ENCODE measurements at regions not wholly inside any gene's neighbourhood (a gene's known extent, or its start where the extent isn't known, plus 50 kb on each side); places are given as distances from the start of the nearest gene placed in this dataset.

DNA sequence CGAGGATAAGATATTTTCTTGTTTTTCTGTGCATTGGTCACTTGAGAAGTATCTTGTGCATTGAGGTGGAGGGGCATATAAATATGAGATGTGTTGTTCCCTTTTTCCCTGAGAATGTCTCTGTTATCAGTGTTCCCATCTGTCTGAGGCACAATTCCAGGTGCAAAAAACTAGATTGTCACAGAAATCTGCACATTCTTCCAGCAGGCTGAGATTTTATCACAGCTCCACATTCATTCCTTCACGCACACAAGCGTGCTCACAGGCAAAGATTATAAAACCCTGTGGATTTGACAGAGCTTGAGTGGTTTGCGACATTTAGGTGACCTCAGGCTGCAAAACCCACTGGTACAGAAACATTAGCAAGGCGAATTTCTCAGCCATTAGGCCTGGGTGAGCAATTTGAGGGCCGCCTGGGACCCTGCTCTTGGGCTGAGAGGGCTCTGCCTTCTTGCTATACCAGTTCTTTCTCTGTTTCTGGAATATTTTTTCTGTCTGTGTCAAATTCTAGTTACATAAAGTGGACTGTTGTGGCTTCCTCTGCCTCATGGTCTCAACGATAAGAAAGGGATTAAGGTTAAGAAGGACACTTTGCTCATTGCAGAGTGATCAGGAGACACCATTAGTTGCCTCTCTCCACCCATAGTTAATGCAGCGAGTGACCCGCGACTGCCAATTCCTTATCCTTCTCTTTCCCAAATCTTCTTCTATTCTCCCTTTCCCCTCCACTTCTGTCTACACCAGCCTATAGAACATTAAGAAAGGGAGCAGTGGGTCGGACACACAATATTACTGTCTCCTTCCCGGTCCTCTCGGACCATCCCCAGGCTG lies 86.7 kb upstream of the C1QTNF7 start:
- Mint-ChIP-seq H3K36me3 (ENCODE audit: low read depth) (no peaks in the 10 kb centered on the region), H3K4me3 (no peak overlapping the region), H3K27ac (no peak overlapping the region), H3K27me3 (ENCODE audit: insufficient read depth) (peaks cover 6% of the 10 kb centered on the region), H3K9me3 (no peaks in the 10 kb centered on the region), H3K4me1 (ENCODE audit: low read depth) (no peaks in the 10 kb centered on the region)
- no peak for DNase-seq (ENCODE audit: low spot score)
- intact Hi-C loops (cut with micrococcal nuclease), result no loop called here

DNA sequence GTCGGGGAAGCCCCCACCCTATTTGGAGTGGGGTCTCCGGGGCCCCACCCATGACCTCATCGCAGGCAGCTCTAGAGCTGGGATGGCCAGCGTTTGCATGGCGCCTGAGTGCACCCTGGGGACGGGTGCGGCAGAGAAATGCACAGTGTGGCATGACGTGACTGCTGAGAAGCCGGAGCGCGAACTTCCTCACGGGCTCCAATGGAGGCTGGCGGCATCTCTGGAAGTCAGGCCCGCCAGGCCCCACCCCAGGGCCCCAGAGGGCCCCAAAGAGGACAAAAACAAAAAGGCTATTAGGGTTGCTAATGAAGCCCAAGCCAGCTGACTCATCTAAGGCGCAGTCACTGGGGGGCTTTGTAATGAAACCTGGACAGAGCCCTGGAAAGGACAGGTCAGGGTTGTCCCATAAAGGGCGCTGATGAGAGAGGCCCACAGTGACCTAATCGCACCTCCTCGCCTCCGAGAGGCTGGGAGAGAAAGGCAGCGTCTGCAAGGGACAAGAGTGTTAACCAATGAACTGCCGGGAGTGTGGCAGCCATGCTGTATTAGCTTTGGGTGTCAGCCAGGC lies 86.0 kb upstream of the C1QTNF7 start:
- Mint-ChIP-seq H3K36me3 (ENCODE audit: low read depth) (no peaks in the 10 kb centered on the region), H3K4me3 (no peak overlapping the region), H3K9me3 (no peaks in the 10 kb centered on the region), H3K4me1 (ENCODE audit: low read depth) (no peaks in the 10 kb centered on the region), H3K27ac (no peak overlapping the region), H3K27me3 (ENCODE audit: insufficient read depth) (peaks cover 6% of the 10 kb centered on the region)
- no peak for DNase-seq (ENCODE audit: low spot score)
- intact Hi-C loops (cut with micrococcal nuclease), result no loop called here

DNA sequence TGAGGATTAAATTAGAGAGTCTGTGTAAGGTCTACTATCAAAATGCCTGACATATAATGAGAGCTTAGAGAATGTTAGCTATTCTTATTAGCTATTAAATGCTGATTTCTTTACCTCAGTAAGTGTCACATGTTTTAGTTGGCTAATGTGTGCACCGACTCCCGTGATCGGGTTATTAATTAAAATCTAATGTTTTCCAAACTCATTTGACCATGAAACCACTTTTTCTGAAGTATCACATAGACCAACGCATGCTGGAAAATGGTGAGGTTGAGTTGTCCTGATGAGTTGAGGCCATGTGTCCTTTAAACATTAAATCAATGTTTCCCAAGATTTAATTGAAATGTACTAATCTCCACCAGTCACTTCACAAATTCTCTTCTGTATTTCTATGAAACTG lies 84.8 kb upstream of the C1QTNF7 start:
- Mint-ChIP-seq H3K4me1 (ENCODE audit: low read depth) (no peaks in the 10 kb centered on the region), H3K27ac (no peak overlapping the region), H3K27me3 (ENCODE audit: insufficient read depth) (peaks cover 6% of the 10 kb centered on the region), H3K9me3 (no peaks in the 10 kb centered on the region), H3K4me3 (no peak overlapping the region), H3K36me3 (ENCODE audit: low read depth) (no peaks in the 10 kb centered on the region)
- intact Hi-C loops (cut with micrococcal nuclease), result no loop called here
- no peak for DNase-seq (ENCODE audit: low spot score)

DNA sequence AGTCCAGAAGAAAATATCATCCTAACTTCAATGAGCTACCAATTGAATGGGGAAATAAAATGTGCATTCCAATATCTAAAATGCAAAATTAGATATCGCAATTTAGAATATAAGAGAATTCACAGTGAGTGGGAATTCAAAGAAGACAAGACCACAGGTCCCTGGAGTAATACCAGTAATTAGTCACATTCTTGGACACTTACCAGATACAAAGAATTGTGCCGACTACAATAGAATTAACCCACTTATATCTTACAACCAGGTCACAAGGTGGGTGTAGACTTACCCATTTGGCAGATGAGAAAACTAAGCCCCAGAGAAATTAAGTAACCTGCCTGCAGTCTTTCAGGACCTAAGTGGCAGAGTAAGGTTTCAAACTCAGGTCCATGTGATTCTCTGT lies 84.3 kb upstream of the C1QTNF7 start:
- intact Hi-C loops (cut with micrococcal nuclease), result no loop called here
- Mint-ChIP-seq H3K27me3 (ENCODE audit: insufficient read depth) (peaks cover 5% of the 10 kb centered on the region), H3K9me3 (no peaks in the 10 kb centered on the region), H3K4me3 (no peak overlapping the region), H3K36me3 (ENCODE audit: low read depth) (no peaks in the 10 kb centered on the region), H3K27ac (no peak overlapping the region), H3K4me1 (ENCODE audit: low read depth) (no peaks in the 10 kb centered on the region)
- no peak for DNase-seq (ENCODE audit: low spot score)

DNA sequence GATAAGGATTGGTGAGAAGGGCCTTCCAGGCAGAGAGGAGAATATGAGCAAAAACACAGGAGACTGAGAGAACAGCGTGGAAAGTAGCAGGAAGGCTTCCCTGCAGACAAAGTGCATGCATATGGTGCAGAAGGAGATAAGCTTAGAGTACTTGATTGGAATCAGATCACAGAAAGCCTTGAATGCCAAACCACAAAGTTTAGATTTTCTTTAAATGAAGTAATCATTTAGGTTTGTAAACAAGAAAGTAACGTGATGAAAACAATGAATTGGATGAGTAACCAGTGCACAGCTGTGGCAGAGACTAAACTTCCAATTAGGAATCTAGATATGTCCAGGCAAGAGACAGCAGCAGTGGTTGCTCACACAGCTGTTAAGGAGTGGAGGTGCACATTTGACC lies 83.8 kb upstream of the C1QTNF7 start:
- intact Hi-C loops (cut with micrococcal nuclease), result no loop called here
- H3K36me3 Mint-ChIP-seq (ENCODE audit: low read depth), result no peaks in the 10 kb centered on the region

DNA sequence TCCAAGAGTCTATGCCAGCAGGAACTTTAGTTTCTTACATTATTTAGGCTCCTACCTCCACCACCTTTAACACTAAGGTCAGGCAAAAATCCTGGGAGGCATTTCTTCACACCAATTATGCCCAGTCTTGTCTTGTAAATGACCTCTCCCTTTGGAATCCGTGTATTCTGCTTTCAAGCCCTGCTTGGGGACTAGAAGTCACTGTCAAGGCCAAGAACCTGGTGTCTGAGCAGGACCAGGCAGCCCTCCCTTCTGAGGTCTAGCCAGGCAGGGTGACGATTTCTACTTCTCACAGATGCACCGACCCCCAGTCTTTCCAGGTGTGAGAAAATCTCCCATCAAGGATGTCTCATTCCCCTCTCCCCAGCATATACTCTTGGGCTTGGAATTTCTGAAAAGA lies 82.7 kb upstream of the C1QTNF7 start:
- intact Hi-C loops (cut with micrococcal nuclease), result no loop called here
- Mint-ChIP-seq H3K4me1 (ENCODE audit: low read depth) (peaks cover 10% of the 10 kb centered on the region), H3K27ac (no peak overlapping the region), H3K36me3 (ENCODE audit: low read depth) (no peaks in the 10 kb centered on the region), H3K27me3 (ENCODE audit: insufficient read depth) (peaks cover 2% of the 10 kb centered on the region), H3K4me3 (no peak overlapping the region), H3K9me3 (no peaks in the 10 kb centered on the region)
- no peak for DNase-seq (ENCODE audit: low spot score)

More for the DNA sequence above, 83.8 kb upstream of the C1QTNF7 start:
- peaks cover 2% of the 10 kb centered on the region for H3K27me3 Mint-ChIP-seq (ENCODE audit: insufficient read depth)
- H3K4me1 Mint-ChIP-seq (ENCODE audit: low read depth), result peaks cover 2% of the 10 kb centered on the region
- H3K9me3 Mint-ChIP-seq, result no peaks in the 10 kb centered on the region
- H3K4me3 Mint-ChIP-seq, result no peak overlapping the region
- DNase-seq (ENCODE audit: low spot score), result no peak
- H3K27ac Mint-ChIP-seq, result no peak overlapping the region

DNA sequence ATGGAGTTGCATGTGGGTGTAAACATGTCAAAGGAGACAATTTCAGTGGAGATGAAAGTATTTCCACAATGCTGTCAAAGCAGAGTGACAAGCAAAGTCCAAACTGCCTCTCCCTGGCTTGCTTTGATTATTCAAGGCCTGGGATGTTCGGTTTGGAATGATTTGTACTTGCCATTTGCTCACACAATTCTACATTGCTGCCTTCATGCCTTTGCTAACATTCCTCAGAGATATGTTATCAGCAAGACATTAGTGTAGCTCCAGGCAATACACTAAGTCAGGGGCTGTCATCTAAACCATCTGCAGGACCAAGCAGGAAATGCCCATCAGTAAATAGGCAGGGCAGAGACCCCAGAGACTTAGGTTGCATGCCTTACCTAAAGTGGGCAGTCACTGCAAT lies 79.6 kb upstream of the C1QTNF7 start:
- Mint-ChIP-seq H3K27ac (no peak overlapping the region), H3K9me3 (no peaks in the 10 kb centered on the region), H3K4me3 (no peak overlapping the region), H3K4me1 (ENCODE audit: low read depth) (peaks cover 10% of the 10 kb centered on the region), H3K36me3 (ENCODE audit: low read depth) (no peaks in the 10 kb centered on the region), H3K27me3 (ENCODE audit: insufficient read depth) (peaks cover 2% of the 10 kb centered on the region)
- no peak for DNase-seq (ENCODE audit: low spot score)
- intact Hi-C loops (cut with micrococcal nuclease), result no loop called here

DNA sequence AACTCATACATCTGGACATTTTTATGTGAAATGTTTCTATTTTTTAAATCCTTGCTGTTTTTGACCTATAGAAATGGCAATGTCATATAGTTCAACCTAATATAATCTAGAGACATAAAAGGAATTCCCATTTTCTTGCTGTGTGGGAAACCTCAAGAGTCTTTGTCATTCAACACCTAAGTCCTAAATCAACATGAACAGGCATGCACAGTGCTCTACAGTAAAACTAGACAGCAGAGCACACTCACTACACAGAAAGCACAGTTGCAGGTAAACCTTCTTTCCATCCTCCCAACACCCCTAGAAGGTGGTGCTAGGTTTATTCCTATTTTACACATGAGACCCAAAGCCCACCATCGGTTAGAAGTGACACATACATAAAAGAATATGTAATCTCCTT lies 79.1 kb upstream of the C1QTNF7 start:
- peaks cover 10% of the 10 kb centered on the region for H3K4me1 Mint-ChIP-seq (ENCODE audit: low read depth)
- H3K9me3 Mint-ChIP-seq, result no peaks in the 10 kb centered on the region
- no peak for DNase-seq (ENCODE audit: low spot score)
- H3K27me3 Mint-ChIP-seq (ENCODE audit: insufficient read depth), result peaks cover 2% of the 10 kb centered on the region
- H3K36me3 Mint-ChIP-seq (ENCODE audit: low read depth), result no peaks in the 10 kb centered on the region
- H3K27ac Mint-ChIP-seq, result no peak overlapping the region
- no peak overlapping the region for H3K4me3 Mint-ChIP-seq
- intact Hi-C loops (cut with micrococcal nuclease), result no loop called here

DNA sequence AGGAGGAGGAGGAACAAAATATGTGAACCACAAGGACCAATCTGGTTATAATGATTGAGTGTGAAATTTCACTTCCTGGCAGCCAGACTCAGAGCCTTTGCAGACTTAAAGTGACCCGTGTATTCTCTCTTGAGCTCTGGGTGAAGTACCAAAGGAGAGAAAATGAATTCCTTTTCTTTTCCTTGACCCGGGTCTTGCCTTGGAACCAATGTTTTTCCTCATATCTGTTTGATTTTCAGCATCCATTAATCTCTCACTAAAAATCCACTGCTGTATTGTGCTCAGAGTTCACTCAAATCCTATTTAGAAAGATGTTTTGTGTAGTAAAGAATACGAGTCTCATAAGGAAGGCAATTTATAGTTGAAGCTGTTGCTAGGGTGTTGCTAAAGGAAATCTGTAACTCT lies 78.3 kb upstream of the C1QTNF7 start:
- Mint-ChIP-seq H3K27ac (no peak overlapping the region), H3K36me3 (ENCODE audit: low read depth) (no peaks in the 10 kb centered on the region), H3K4me3 (no peak overlapping the region), H3K4me1 (ENCODE audit: low read depth) (peaks cover 10% of the 10 kb centered on the region), H3K27me3 (ENCODE audit: insufficient read depth) (peaks cover 2% of the 10 kb centered on the region), H3K9me3 (no peaks in the 10 kb centered on the region)
- no peak for DNase-seq (ENCODE audit: low spot score)
- intact Hi-C loops (cut with micrococcal nuclease), result no loop called here

DNA sequence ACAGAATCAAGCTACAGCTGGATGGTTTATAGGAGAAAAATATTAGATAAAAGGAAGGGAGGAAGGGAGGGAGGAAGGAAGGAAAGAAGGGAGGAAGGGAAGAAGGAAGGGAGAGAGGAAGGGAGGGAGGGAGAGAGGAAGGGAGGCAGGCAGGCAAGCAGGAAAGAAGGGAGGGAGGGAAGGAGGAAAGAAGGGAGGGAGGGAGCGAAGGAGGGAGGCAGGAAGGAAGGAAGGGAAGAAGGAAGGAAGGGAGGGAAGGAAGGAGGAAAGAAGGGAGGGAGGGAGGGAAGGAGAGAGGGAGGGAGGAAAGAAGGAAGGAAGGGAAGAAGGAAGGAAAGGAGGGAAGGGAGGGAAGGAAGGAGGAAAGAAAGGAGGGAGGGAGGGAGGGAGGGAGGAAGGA lies 77.9 kb upstream of the C1QTNF7 start:
- Mint-ChIP-seq H3K4me3 (no peak overlapping the region), H3K27me3 (ENCODE audit: insufficient read depth) (peaks cover 2% of the 10 kb centered on the region), H3K27ac (no peak overlapping the region), H3K4me1 (ENCODE audit: low read depth) (peaks cover 10% of the 10 kb centered on the region), H3K36me3 (ENCODE audit: low read depth) (no peaks in the 10 kb centered on the region), H3K9me3 (no peaks in the 10 kb centered on the region)
- intact Hi-C loops (cut with micrococcal nuclease), result no loop called here
- DNase-seq (ENCODE audit: low spot score), result no peak

DNA sequence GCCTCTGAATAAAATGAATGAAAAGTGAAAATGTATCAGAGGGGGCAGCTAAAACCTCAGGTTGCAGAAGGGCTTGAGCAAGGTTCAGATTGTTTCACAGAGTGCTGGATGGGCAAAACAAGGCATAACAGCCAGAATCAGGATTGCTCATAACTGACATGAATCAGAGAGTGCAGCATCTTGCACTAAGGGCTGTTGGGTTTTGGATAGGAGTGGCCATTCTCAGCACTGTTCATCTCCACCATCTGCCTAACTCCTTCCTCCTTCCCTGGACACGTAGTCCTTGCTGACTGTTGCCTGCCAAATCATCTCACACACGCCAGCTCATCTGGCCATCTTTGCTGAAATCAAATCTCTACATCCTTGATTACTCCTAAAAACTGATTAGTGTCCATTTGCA lies 75.3 kb upstream of the C1QTNF7 start:
- no peaks in the 10 kb centered on the region for H3K36me3 Mint-ChIP-seq (ENCODE audit: low read depth)
- no peak overlapping the region for H3K4me3 Mint-ChIP-seq
- DNase-seq (ENCODE audit: low spot score), result no peak
- H3K27me3 Mint-ChIP-seq (ENCODE audit: insufficient read depth), result peaks cover 2% of the 10 kb centered on the region
- peaks cover 10% of the 10 kb centered on the region for H3K4me1 Mint-ChIP-seq (ENCODE audit: low read depth)
- no peak overlapping the region for H3K27ac Mint-ChIP-seq
- intact Hi-C loops (cut with micrococcal nuclease), result no loop called here
- peaks cover 6% of the 10 kb centered on the region for H3K9me3 Mint-ChIP-seq

DNA sequence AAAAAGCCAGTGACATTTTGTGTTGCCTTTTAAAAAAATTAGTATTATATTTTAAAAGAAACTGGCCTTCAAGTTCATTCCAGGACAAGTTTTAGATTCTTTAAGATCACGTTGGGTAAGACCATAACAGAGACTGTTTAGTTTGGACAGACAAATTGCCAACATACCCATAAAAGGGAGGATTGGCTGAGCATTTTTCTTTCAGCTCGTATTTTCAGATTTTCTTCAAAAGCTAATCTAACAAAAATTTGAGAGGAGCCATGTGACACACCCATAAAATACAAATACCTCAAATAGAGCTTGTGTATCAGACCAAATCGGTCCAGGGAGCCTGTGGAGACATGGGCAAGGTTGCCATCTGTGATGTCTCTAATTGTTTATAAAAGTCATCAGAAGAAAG lies 74.6 kb upstream of the C1QTNF7 start:
- H3K36me3 Mint-ChIP-seq (ENCODE audit: low read depth), result no peaks in the 10 kb centered on the region
- no peak for DNase-seq (ENCODE audit: low spot score)
- H3K27ac Mint-ChIP-seq, result no peak overlapping the region
- peaks cover 2% of the 10 kb centered on the region for H3K27me3 Mint-ChIP-seq (ENCODE audit: insufficient read depth)
- H3K9me3 Mint-ChIP-seq, result peaks cover 6% of the 10 kb centered on the region
- peaks cover 10% of the 10 kb centered on the region for H3K4me1 Mint-ChIP-seq (ENCODE audit: low read depth)
- intact Hi-C loops (cut with micrococcal nuclease), result no loop called here
- no peak overlapping the region for H3K4me3 Mint-ChIP-seq

DNA sequence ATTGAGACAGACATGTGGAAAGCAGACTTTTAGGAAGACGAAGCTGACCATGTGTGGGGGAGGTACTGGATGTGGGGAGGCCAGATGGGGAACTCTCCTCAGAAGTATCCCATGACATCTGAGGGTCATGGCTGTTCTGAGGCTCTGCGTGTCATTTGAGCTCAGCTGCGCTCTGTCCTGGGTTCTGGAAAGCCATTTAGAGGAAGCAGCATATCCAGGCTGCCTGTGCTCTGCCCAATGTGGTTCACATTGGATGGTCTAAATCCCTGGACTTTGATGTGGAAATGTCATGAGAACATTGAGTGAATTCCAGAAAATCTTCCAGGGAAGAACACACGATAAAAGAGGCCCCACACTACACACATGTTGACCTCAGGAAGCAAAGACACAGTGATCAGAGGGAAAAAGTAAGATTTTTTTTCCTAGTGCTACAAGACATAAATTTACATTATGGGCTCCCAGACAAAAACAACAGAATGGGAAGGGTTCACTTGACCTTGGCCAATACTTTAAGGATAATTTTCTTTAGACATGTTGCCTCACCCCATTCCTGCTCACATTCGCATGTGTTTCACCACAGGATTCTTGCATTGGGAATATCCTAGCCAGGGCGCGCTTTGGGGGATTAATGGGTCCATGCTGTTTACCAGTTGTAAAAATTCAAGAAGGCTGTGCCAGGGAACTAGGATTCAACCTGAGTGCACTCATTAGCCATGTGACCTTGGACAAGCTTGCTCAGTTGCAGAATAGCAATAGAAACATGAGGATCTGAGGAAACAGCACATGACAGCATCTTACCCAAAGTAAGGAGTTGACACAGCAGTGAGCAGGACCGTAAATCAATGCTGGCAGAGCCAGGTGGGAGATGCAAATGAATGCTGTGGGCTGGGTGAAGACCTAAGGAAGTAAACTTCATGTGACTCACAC lies 73.2 kb upstream of the C1QTNF7 start:
- H3K27me3 Mint-ChIP-seq (ENCODE audit: insufficient read depth), result peaks cover 2% of the 10 kb centered on the region
- peaks cover 2% of the 10 kb centered on the region for H3K4me1 Mint-ChIP-seq (ENCODE audit: low read depth)
- peaks cover 6% of the 10 kb centered on the region for H3K9me3 Mint-ChIP-seq
- H3K36me3 Mint-ChIP-seq (ENCODE audit: low read depth), result no peaks in the 10 kb centered on the region
- no peak overlapping the region for H3K27ac Mint-ChIP-seq
- H3K4me3 Mint-ChIP-seq, result no peak overlapping the region
- no peak for DNase-seq (ENCODE audit: low spot score)
- intact Hi-C loops (cut with micrococcal nuclease), result no loop called here
